ENCODE measurements at regions not wholly inside any gene's neighbourhood (a gene's known extent, or its start where the extent isn't known, plus 50 kb on each side); places are given as distances from the start of the nearest gene placed in this dataset.

- TF ChIP-seq POLR2A (IDR thresholded peaks at IDR 0.05) (no peak), CTCF (IDR thresholded peaks at IDR 0.05) (no peak)
Measured at GRCh38 chrX:79568309-79568708, 201.2 kb upstream of the ITM2A start.
